LoVo (cell line): ENCODE measurements at regions not wholly inside any gene's neighbourhood (a gene's known extent, or its start where the extent isn't known, plus 50 kb on each side); places are given as distances from the start of the nearest gene placed in this dataset.
A peak's percentile ranks its signal among the peaks of the same experiment; 100 is the strongest.

Source experiments
- DNase-seq: peaks from one replicate; pipeline ENCODE4 v3.0.0-alpha.2; 2016; ENCODE audit warnings: low spot score

DNA sequence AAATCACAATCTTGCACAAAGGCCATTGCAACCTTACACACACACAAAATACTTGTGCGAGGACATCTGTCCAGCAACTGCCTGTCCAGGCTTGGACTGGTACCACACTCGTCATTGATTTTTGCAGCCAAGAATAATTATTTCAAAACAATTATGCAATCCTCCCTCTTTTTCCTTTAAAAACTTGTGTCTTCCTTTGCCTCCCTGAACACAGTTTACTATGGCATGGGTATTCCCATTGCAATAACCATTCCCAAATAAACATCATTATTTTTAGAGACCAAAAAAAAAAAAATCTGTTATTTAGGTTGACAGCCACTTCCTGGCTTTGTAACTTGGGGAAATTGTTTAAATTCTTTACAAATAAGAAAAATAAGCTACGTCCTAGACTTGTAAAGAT, 54.0 kb downstream of the C11orf91 start:
- no peak for DNase-seq

DNA sequence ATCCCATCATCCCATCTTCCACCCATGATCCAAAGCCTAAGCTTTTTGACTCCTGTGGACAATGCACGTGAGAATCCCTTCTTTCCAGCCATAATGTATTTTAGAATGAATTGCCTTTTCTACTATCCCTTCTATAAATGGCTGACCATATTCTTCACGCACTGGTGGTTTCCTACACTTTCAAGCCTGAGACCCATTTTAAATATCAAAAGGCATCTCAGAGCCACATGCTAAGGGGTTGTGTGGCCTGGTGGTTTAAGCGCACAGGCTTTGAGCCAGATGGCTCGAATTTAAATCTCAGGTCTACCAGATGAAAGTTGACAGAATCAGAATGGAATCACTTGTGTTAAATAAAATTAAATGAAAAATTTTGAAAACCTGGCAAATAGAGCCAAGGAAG, 54.5 kb downstream of the C11orf91 start:
- no peak for DNase-seq

GRCh38 chr11:33645686-33646085, 54.9 kb downstream of the C11orf91 start:
- no peak for DNase-seq

DNA sequence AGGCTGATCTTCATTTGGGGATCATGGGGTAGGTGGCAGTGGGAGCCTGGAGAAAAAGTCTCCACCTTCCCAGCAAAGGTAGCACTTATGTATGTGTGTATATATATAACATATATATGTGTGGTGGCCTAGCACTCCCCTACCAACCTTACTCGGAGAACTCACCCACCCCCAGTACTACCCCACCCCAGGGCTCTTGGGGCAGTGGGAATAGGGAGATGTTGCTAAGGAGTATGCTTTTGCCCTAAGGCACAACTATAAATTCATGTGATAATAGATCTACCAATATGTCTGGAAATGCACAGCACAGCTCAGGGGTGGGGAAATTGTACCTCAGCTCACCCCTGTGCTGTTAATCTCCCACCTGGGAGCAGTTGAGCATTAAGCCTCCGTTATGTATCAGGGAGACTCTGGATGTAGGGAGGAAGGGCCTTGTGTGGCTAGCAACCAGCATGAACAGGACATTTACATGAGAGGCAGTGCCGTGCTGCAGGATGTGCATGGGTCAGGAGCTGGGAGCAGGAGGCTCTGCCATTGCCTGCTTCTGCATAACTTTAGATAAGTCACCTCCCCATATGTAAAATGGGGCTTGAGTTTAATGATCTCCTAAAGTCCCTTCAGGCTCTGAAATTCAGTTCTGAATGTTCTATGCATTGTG, 57.3 kb downstream of the C11orf91 start:
- DNase-seq = no peak

- no peak for DNase-seq
These were observed 58.0 kb downstream of the C11orf91 start for GRCh38 chr11:33642461-33643166.

GRCh38 chr11:33640730-33641371, 59.8 kb downstream of the C11orf91 start:
- no peak for DNase-seq

DNA sequence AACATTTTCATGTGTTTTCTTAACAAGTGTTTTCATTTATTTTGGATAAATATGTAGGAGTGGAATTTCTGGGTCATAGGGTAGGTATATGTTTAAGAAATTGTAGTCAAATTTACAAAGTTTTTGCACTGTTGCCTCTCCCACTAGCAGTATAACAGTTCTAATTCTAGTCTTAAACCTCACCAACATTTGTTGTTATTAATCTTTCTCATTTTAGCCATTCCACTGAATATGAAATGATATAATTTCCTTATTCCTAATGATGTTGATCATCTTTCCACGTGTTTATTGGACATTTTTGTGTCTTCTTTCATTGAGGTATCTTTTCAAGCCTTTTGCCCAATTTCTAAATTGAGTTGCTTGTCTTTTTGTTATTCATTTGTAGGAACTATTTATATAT, 62.0 kb downstream of the C11orf91 start:
- DNase-seq = no peak

DNA sequence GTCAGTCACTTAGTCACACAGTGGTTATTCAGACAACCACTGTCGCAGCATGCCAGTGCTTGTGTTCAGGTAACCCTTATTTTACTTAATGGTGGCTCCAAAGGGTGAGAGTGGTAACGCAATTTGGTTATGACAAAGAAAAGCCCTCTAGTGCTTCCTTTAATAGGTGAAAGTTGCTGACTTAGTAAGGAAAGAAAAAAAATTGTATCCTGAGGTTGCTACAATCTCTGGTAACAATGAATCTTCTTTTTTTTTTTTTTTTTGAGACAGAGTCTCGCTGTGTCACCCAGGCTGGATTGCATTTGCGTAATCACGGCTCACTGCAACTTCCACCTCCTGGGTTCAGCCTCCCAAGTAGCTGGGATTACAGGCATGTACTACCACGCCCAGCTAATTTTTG, 64.5 kb downstream of the C11orf91 start:
- no peak for DNase-seq

GRCh38 chr11:33635161-33635560, 65.5 kb downstream of the C11orf91 start:
- DNase-seq = no peak

DNA sequence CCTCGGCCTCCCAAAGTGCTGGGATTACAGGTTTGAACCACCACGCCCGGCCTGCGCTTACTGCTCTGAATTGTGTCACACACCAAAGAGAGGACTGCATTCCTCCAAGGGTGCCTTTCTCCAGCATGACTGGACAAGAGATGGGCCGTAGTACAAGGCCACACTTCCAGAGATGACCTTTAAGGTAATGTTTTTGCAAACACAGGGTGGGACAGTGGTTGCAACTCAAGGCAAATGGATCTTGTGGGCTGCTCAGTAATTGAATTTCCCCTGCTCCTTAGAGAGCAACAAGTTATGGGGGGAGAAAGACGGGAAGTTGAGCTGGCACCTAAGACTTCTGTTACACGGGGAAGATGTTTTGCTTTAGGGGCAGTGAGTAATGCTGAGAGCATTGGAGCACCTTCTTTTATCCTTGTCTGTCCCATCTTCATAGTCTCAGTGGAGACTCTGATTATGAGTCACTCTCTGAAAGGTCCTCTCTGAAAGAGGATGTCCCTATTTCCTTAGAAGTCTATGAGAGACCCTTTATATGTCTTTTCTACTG, 66.3 kb downstream of the C11orf91 start:
- peak; percentile 16 for DNase-seq

DNA sequence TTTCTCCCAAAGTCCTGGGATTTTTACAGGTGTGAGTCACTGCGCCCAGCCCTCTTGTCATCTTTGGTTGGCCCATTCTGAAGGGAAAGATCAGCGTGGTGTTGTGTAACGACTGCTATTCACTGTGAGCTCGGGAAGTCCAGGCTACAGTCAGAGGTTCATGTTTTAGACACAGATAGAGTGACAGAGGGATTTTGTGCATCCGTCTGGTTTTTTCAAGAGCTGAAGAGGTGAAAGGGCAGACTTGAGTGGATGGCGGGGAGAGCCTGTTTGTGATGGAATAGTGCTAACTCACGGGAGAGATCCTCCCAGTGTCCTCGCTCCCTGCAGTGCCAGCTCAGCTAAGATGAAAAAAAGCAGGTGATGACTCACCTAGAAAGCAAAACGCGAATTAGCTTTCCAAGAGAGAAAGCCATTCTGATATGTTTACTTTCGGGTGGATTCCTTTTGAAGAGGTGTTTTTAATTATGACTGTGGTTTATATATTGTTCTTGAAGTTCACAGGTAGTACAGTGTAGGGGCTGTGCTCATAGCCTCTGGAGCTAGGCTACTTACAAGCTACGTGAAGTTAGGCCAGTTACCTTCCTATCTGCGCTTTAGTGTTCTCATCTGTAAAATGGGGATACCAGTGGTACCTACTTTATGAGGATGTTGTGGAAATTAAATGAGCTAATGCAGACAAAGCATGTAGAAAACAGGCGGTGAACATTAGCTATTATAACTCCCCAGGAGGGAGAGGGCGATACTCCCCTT, 67.2 kb downstream of the C11orf91 start:
- peak; percentile 90 for DNase-seq

DNA sequence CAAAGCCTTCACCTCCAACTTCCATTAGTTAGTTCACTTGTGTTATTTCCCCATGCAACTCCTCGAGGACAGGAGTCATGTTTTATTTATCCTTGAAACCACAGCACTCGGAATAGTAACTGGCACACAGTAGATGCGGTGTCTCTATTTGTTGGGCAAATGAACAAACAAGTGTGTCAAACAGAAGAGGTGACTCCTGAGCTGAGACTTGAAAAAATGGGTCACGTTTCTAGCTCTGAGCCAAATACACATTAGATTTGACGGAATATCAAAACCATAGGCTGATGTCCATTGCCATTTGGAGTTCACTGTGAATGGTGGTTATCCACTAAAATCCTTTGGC, 68.9 kb downstream of the C11orf91 start:
- no peak for DNase-seq

- DNase-seq = no peak
These were observed 69.5 kb downstream of the C11orf91 start for GRCh38 chr11:33630936-33631748.

GRCh38 chr11:33624083-33624482, 76.5 kb downstream of the C11orf91 start:
- no peak for DNase-seq

DNA sequence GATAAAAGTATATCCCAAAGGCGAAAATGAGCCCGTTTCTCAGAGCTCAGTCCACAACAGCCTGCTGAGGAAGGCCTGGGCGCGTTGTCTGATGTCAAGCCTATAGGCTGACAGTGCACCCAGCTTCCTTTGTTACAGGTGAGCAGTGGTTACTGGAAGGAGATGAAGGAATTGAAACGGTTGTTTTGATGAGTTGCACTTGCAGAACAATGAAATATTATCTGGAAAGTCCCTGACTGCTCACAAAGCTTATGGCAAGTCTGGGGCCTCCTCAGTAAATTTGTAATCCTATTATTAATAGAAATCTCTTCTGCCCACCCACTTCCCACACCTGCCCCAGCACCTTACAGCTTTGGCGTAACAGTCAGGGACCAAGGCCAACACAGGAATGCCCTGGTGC, 77.8 kb downstream of the C11orf91 start:
- DNase-seq = no peak

- DNase-seq = no peak
These were observed 78.4 kb downstream of the C11orf91 start for GRCh38 chr11:33622186-33622585.

DNA sequence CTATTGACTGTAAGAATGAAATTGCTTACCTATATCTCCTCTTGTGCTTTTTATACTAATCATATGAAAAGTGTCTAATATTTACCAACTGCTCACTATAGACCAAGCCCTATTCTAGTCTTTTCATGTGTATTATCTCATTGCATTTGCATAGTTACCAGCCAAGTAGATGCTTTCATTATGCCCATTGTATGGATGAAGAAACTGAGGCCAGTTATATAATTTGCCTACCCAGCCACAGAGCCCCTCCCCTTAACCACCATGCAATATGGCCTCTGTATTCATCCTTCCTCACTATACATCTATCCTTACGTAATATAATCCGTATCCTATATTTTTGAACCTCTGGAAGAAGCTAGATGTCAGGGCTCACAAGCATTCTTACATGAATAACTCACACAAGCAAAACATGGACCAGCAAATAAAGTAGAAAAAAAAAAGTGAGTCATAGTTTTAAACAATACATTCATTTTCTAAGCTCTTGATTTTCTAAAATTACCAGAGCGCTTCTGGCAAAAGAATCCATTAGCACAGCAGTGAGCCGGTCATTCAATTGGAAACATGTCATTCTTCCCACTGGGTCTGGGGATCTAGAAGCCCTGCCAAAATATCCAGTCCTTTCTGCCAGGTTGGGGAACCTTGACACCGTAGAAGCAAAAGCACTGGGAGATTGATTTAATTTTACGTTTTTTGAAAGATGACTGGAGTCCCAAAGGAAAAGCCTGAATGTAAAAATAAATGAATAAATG, 80.0 kb downstream of the C11orf91 start:
- DNase-seq = no peak

DNA sequence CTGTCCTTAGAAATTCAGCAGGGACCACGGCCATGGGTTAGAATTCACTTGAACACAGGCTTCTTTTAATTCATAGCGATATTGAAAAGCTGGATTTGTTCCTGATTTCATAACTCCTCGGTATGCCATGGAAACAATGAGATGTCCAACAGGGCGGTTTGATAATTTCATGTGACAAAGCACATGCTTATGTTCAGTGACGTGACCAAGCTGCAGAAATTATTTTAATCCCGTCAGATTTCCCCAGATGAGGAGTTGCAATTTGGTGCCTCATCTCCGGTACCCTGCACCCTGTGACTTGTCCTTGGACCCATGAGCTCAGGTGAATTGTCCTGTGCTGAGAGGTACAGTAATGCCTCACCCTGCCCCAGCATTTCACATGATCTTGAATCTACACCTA, 81.7 kb downstream of the C11orf91 start:
- DNase-seq = no peak

GRCh38 chr11:33618351-33618710, 82.3 kb downstream of the C11orf91 start:
- no peak for DNase-seq

GRCh38 chr11:33617672-33618350, 82.8 kb downstream of the C11orf91 start:
- no peak for DNase-seq
